K562 (cell line): ENCODE measurements at regions not wholly inside any gene's neighbourhood (a gene's known extent, or its start where the extent isn't known, plus 50 kb on each side); places are given as distances from the start of the nearest gene placed in this dataset.

Experiments
- POLR3A ChIP-seq: IDR thresholded peaks from 2 replicates; pipeline ENCODE4 v1.6.1; 2011; ENCODE audit warnings: borderline replicate concordance, mild to moderate bottlenecking, moderate library complexity; ENCODE audit not compliant: insufficient read length, insufficient read depth; ENCODE audit errors: extremely low read depth
- RNF2 ChIP-seq: sonication (generic); IDR thresholded peaks from 2 replicates; pipeline ENCODE4 v1.6.1; 2016
- ZBTB1 ChIP-seq: sonication (generic); formaldehyde crosslinking; IDR thresholded peaks from 2 replicates; pipeline ENCODE4 v1.8.1; 2023; ENCODE audit warnings: missing genetic modification reagents, low read depth, mild to moderate bottlenecking, borderline replicate concordance
- ZNF121 ChIP-seq: sonication (generic); formaldehyde crosslinking; conservative IDR thresholded peaks from 2 replicates; pipeline ENCODE4 v1.8.0; 2022; ENCODE audit warnings: missing genetic modification reagents
- ZNF830 ChIP-seq: fragments of 250-450 bp; sonication (Bioruptor Pico); IDR thresholded peaks from 2 replicates; pipeline ENCODE4 v1.5.0; 2021; ENCODE audit warnings: mild to moderate bottlenecking
- TF ChIP-seq, protein P1 (sequence below): fragments of 450-650 bp; IDR thresholded peaks from 2 replicates; pipeline ENCODE4 v1.6.1; 2018; ENCODE audit not compliant: partially characterized antibody
- TF ChIP-seq, protein P2 (sequence below): sonication (generic); formaldehyde crosslinking; IDR thresholded peaks from 2 replicates; pipeline ENCODE4 v1.8.0; 2023; ENCODE audit warnings: mild to moderate bottlenecking, missing genetic modification reagents
- TF ChIP-seq, protein P3 (sequence below): fragments of 250-450 bp; sonication (Bioruptor Pico); IDR thresholded peaks from 2 replicates; pipeline ENCODE4 v1.4.0; 2020; ENCODE audit warnings: mild to moderate bottlenecking

DNA sequence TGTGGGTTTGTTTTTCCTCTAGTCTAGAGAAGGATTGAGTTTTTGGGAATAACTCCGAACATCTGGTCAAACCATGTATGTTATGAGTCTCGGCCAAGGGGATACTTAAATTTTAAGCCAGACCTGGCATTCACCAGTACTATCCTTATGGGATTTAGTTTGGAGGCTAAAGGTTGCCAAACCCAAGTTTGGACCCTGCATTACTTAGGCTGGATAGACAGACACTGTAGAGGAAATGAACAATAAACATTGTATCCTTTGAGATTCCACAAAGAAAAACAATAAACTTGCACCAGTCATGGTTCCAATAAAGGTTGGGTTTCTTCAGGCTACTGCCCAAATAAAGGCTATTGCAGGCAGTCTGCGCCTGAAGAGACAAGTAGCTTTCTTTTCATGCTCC, 296.7 kb upstream of the MEF2C start (continued):
- no peak for TF ChIP-seq RNF2
- TF ChIP-seq ZNF830 (CRISPR knock-in tag), result no peak
- no peak for TF ChIP-seq ZNF121 (CRISPR knock-in tag)
- no peak for TF ChIP-seq POLR3A
- no peak for TF ChIP-seq ZBTB1 (CRISPR knock-in tag)
- TF ChIP-seq, protein P1, sequence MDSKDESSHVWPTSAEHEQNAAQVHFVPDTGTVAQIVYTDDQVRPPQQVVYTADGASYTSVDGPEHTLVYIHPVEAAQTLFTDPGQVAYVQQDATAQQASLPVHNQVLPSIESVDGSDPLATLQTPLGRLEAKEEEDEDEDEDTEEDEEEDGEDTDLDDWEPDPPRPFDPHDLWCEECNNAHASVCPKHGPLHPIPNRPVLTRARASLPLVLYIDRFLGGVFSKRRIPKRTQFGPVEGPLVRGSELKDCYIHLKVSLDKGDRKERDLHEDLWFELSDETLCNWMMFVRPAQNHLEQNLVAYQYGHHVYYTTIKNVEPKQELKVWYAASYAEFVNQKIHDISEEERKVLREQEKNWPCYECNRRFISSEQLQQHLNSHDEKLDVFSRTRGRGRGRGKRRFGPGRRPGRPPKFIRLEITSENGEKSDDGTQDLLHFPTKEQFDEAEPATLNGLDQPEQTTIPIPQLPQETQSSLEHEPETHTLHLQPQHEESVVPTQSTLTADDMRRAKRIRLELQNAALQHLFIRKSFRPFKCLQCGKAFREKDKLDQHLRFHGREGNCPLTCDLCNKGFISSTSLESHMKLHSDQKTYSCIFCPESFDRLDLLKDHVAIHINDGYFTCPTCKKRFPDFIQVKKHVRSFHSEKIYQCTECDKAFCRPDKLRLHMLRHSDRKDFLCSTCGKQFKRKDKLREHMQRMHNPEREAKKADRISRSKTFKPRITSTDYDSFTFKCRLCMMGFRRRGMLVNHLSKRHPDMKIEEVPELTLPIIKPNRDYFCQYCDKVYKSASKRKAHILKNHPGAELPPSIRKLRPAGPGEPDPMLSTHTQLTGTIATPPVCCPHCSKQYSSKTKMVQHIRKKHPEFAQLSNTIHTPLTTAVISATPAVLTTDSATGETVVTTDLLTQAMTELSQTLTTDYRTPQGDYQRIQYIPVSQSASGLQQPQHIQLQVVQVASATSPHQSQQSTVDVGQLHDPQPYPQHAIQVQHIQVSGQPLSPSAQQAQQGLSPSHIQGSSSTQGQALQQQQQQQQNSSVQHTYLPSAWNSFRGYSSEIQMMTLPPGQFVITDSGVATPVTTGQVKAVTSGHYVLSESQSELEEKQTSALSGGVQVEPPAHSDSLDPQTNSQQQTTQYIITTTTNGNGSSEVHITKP, result no peak
- TF ChIP-seq, protein P2, sequence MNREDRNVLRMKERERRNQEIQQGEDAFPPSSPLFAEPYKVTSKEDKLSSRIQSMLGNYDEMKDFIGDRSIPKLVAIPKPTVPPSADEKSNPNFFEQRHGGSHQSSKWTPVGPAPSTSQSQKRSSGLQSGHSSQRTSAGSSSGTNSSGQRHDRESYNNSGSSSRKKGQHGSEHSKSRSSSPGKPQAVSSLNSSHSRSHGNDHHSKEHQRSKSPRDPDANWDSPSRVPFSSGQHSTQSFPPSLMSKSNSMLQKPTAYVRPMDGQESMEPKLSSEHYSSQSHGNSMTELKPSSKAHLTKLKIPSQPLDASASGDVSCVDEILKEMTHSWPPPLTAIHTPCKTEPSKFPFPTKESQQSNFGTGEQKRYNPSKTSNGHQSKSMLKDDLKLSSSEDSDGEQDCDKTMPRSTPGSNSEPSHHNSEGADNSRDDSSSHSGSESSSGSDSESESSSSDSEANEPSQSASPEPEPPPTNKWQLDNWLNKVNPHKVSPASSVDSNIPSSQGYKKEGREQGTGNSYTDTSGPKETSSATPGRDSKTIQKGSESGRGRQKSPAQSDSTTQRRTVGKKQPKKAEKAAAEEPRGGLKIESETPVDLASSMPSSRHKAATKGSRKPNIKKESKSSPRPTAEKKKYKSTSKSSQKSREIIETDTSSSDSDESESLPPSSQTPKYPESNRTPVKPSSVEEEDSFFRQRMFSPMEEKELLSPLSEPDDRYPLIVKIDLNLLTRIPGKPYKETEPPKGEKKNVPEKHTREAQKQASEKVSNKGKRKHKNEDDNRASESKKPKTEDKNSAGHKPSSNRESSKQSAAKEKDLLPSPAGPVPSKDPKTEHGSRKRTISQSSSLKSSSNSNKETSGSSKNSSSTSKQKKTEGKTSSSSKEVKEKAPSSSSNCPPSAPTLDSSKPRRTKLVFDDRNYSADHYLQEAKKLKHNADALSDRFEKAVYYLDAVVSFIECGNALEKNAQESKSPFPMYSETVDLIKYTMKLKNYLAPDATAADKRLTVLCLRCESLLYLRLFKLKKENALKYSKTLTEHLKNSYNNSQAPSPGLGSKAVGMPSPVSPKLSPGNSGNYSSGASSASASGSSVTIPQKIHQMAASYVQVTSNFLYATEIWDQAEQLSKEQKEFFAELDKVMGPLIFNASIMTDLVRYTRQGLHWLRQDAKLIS, result no peak
- TF ChIP-seq, protein P3, sequence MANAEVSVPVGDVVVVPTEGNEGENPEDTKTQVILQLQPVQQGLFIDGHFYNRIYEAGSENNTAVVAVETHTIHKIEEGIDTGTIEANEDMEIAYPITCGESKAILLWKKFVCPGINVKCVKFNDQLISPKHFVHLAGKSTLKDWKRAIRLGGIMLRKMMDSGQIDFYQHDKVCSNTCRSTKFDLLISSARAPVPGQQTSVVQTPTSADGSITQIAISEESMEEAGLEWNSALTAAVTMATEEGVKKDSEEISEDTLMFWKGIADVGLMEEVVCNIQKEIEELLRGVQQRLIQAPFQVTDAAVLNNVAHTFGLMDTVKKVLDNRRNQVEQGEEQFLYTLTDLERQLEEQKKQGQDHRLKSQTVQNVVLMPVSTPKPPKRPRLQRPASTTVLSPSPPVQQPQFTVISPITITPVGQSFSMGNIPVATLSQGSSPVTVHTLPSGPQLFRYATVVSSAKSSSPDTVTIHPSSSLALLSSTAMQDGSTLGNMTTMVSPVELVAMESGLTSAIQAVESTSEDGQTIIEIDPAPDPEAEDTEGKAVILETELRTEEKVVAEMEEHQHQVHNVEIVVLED (CRISPR knock-in tag), result no peak
